HG02678 (cell line): ENCODE measurements at regions not wholly inside any gene's neighbourhood (a gene's known extent, or its start where the extent isn't known, plus 50 kb on each side); places are given as distances from the start of the nearest gene placed in this dataset.

Experiments used
- ATAC-seq: cut with Tn5 transposase; IDR thresholded peaks from one replicate; pipeline ENCODE4 v1.9.1; 2021; ENCODE audit warnings: mild to moderate bottlenecking, moderate library complexity; ENCODE audit not compliant: unreplicated experiment

DNA sequence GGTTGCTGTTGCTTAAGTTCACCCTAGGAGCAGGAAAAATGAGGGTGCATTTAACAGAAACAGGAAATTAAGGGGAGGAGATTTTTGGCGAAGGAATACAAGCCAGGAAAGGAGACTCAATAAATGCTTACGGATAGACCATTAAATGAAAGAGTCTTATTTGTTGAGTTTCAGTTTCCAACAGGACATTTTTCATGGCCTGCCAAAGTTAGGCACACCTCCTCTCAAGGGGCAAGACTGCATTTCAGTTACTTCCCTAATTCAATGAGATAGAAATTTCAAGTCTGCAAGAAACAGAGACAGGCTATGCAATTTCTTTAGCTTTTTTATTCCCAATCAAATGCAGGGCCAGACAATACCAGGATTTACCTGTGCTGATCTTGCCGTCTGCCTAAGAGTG is 394.7 kb upstream of the KLHL29 start:
- no peak for ATAC-seq

DNA sequence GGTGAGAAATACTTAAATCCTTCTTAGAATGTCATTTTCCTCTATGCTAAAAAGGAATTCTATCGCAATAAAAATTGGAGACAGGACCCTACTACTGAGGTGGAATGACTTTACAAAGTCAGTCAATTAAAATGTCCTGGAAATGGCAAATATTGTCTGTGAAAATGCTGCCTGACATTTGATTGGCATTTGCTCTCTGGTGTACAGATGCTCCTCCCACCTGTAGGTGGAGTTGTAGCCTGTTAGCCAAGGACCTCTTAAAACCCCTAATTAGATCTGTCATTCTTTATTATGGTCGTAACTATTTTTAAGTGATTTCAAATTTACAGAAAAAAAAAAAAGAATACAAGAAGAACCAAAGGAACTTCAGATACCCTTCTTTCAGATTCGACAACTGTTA is 393.1 kb upstream of the KLHL29 start:
- no peak for ATAC-seq

DNA sequence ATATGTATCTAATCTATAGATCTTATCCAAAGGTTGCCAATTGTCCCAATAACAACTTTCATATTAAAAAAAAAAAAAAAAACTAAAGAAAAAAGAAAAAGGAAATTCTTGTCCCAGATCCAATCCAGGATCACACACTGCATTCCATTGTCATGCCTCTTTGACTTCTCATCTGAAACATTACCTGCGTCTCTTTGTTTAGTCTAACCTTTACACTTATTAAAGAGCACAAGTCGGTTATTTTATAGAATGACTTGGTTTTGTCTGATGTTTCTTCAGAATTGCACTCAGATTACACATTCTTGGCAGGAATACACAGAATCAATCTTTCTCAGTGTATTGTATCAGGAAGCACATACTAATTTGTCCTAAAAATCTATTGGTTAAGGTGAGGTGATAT is 392.5 kb upstream of the KLHL29 start:
- ATAC-seq: no peak

DNA sequence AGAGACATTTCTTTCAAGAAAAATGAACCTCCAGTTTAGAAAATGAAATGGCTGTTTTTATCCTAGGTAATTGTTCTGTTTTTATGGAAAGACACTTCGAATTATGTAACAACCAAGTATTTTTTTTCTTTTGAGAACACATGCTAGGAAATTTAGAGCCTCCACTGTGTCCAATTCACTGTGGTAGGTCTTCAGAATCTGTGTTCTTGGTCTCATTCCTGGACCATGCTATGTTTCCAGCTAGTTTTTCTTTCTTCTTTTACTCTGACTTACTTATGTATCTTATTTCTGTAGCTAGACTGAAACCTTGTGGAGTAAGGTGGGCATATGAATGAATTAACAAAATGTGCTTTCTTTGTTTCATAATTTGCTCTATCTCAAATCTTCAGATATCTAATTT is 391.7 kb upstream of the KLHL29 start:
- ATAC-seq: no peak

DNA sequence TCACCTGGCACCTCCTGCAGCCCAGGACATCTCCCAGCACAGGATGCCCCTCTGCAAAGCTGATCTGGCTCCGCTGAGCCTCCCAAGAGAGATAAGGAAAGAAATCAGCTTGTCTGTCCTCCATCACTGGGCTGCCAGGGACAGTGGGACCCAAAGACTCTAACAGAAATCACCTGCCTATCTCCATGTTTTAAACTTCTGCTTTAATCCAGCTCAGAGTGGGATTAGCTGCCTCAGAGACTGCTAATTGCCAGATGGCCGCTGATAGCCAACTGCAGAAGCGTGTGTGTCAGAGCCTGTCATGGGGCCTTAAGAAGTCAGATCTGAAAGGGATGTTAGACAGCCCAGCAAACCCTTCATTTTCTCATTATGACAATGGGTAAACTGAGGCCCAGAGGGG is 389.4 kb upstream of the KLHL29 start:
- ATAC-seq: no peak

DNA sequence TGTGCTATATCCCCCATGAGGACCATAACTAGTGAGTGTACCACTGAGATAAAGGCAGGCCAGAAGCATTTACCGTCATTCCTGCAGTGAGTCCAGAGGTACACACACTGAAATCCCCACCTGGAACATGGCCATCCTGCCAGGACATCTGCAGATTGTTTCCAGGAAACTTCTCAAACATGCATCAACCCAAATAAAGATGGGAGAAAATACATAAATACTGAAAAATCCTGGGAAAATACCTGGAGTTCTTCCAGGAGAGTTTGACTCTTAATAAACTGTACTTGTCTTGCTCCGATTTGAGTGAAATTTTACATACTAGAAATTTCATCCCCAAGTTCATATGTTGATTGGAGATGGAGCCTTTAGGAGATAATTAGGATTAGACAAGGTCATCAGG is 388.1 kb upstream of the KLHL29 start:
- ATAC-seq: no peak

DNA sequence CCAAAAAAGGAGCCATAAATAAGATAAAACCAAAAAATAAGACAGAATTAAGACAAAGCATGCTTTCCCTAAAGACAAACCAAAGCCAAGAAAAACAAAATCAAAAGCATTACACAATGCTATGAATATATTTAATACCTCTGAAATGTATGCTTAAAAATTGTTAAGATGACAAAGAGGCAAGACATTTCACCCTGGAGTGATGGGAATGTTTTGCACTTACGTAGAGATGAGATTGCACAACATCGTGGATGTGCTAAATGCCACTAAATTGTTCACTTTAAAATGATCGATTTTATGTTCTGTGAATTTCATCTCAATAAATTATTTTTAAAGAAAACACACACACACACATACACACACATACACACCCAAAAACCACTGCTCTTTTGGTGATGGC is 386.6 kb upstream of the KLHL29 start:
- no peak for ATAC-seq

DNA sequence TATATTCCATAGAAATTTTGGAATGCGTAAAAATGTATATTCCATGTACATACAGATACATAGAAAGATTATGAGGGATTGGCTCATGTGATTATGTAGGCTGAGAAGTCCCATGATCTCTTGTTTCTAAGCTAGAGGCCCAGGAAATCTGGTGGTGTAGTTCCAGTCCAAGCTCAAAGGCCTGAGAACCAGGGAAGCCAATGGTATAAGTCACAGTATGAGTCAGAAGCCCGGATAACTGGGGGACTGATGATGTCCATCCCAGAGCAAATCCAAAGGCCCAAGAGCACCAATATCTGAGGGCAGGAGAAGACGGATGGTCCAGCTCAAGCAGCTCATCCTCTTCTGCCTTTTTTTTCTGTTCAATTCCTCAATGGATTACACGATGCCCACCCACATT is 385.0 kb upstream of the KLHL29 start:
- no peak for ATAC-seq

DNA sequence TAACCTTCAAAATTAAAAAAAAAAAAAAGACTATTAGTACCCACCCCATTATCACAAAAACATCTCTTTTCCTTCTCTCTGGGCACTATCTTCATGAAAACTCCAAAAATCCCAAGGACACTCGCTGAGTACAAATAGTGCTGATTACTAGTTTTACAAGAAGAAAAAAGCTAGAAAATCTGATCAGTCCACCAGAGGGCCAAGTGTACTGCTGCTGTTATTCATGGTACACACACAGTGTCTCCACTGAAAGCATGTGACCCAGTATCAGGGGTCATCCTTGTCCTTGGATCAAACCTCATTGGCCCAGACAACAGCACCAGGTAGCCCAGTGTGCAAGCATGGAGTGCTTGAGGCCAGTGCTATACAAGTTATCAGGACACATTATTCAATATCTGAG is 382.7 kb upstream of the KLHL29 start:
- ATAC-seq: no peak

DNA sequence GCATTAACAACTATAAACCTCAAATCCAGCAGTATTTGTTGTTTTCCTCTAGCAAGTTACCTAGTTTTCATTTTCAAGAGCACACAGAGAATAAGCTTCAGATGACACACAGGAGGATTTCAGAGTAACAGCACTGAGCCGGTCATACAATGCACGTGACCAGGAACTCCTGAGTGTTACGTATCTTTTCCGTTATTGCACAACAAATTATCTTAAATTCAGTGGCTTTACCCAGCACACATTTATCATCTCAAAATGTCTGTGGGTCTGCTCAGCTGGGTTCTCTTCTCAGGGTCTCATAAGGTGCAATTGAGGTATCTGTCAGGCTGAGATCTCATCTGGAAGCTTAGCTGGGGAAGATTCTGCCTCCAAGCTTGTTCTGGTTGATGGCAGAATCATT is 379.5 kb upstream of the KLHL29 start:
- no peak for ATAC-seq

DNA sequence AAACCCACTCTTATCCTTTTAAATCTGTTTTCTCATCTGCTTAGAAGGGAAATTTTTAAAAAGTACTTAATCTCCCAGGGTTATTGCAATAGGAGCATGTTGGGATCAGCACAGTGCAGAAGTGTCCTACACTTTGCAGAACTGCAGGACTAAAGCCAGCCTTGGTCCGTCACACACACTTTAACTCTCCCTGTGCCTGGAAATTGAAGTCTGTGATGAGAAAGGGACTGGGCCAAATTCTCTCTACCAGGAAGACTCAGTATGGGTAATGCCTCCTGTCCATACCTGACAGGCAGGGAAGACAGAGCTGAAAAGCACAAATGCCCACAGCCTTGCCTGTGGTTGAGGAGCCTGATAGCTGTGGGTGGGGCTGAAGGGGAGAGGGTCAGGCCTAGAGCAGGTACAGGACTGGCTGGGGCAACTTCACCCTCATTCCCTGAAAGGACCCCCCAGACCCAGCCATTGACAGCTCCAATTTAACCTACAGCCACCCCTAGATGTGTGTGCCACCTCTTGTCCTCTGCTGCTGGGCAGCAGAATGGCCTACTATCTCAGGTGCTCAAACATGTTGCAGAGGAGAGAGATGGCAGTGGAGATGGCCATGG is 377.2 kb upstream of the KLHL29 start:
- ATAC-seq: no peak

DNA sequence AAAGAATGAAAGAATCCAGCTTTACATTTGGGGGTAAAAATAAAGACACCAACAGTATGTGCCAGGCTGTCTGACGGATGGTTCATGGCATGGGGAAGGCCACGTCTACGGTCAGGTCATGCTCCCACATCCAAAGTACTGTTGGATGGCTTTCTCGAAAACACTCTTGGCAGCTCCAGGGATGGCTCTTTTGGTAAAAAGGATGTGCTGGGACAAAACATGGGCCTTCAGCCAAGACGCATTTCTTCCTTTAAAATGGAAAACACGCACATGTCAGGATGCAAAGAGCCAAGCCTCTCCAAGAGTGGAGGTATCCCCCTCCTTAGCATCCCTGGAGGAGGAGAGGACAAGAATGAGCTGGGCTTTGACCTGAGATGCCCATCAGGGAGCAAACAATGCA is 376.5 kb upstream of the KLHL29 start:
- ATAC-seq: no peak

DNA sequence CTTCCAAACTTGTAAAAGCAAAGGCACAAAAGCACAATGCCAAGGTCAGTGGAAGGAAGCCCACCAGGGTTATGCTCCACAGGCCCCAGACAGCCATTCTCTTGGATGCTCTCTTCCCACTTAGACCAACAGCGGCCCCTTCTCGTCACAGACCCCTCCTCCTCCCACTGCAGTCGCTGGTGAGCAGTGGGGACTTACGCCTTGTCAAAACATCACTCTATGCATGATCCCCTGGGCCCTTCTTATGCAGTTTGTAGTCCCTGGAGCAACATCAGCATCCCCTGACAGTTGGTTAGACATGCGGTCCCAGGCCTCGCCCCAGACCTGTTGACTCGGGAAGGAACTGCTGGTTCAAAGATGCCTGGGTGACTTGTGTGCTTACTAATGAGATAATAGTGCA is 376.0 kb upstream of the KLHL29 start:
- ATAC-seq: no peak

DNA sequence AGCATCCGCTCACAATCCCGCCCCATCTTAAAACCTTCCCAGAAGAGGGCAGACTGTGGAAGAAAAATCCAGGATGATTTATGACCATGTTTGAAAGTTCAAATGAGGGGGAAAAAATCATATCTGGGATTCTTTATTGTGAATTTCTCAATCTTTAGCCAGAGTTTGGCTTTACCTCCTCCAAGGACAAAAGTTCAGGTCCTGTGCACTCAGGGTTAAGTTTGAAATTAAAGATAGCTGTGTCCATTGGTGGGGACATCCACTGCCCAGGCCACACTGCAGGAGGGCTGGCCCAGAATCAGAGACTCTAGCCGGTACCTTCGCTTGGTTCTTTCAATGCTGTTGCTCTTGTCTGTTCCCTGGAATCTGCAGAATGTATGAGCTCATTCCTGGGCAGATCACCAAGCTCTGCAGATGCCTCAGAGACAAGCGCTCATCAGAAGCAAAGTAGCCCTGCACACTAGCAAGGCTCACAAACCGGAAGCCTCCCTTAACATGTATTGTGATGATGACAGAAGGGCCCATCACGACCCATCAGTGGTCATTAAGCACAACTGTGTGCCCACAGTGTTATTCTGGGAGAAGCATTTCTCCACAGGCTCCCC is 375.3 kb upstream of the KLHL29 start:
- no peak for ATAC-seq

DNA sequence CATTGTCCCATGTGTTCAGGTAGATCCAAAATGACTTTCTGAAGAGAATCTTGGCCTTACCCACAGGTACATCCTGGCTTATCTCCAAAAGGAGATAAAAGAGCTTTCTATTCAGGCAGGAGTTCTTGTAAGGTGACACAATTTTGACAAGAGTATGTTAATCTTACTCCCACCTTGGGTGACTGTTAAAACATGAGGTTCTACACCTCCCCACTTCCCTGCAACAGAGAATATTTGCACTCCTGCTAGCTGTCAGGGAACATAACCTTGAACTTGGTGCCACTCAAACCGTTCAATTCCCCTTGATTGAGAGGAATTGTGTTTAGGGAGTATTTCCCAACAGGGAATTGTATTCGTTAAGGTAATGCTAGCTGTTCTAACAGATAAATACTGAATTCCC is 372.5 kb upstream of the KLHL29 start:
- ATAC-seq: no peak

DNA sequence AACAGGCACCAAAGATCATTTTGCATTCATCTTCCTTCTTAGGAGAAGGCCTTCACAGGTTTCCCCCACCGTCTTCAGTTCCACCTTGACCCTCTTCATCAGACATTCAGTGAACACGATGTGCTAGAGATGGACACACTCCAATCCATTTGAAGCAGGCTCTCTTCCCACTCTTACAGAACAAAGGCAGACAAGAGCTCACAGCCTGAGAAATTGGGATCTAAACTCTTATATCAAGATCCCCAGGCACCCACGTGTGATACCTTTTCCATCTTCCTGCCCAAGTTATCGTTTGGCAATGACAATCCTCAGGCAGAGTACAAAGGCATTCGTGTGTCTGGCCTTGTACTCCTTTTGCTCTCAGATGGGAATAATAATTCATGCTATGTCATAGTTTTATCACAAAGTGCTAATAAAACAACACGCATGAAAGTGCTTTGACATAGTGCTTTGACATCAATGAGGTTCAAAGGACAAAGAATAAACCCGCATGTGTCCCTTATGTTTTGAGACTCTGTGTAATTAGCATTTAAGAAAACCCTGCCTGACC is 369.3 kb upstream of the KLHL29 start:
- no peak for ATAC-seq

DNA sequence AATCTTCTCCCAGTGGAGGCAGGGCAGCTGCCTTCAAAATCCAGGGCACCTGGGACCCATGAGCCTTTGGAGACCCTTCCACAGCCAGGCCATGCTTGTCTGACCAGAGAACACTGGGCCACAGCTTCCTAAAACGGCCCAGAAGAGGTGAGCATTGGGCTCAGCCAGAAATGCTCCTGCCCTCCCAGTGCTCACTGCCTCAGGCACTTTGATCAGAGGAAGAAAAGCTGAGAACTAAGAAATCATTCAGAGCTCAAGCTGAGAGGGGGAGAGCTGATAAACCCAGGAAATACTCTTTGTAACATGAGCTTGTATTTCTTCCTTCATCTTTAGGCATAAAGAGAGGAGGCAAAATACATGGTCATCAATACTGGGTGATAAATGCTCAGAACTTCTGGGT is 365.5 kb upstream of the KLHL29 start:
- no peak for ATAC-seq

DNA sequence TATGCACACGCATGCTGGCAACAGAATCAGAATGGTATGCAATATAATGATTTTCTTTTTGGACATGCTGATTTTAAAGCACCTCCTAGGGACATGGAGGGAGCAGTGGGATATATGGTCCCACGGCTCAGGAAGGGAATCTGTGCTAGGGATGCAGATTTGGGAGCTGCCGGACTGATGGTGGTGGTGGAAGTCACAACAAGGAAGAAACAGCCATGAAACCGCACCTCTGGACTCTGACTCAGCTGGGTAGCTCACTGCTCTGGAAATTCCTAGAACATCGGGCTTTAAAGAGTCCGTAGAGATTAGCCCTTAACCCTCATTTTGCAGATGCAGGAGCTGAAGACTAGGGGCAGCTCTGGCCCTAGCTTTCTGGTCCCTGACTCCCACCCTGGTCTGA is 364.3 kb upstream of the KLHL29 start:
- no peak for ATAC-seq

DNA sequence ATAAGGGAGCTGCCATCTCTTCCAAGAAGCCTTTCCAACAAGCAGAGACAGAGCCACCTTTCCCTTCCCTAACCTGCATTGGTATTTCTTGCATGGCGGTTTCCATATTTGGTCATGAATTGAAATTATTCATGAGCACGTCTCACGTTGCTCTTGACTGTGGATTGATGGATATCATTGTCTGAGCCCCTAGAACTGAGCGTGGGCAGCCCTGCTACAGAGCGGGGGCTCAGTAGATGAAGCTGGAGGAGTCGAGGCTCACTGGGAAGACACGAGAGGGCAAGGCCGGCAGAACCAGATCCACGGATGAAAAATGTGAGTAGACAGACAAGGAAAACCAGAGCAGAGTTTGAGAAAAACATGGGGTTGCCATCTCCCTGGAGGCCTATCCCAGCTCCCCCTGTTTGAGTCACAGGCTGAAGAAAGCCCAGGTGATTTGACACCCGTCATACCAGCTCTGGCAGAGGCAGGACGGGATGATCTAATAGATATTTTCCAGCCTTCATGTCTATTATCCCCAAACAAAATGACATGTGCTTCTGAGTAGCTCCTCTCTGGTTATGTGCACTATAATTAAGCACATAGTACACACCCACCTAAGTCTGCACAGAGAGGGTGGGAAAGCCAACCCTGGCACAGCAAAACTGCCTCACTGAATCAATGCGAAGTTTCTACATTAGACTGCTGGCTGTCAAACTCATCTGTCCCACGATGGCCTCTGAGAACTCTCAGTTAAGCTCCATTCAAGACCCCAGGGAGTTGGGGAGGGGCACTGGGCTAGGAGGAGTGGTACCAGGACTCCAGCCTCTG is 363.5 kb upstream of the KLHL29 start:
- no peak for ATAC-seq

DNA sequence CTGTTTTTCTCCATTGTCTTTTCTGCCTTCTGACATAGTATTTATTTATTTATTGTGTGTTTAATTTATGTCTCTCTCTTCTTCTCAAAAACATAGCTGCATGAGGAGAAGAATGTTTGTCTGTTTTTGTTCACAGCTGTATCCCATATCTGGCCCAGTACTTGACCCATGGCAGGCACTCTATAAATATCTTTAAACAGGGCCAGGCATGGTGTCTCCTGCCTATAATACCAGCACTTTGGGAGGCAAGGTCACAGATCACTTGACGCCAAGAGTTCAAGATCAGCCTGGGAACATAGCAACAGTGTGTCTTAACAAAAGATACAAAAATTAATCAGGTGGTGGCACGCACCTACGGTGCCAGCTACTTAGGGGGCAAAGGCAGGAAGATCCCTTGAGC is 361.3 kb upstream of the KLHL29 start:
- no peak for ATAC-seq

DNA sequence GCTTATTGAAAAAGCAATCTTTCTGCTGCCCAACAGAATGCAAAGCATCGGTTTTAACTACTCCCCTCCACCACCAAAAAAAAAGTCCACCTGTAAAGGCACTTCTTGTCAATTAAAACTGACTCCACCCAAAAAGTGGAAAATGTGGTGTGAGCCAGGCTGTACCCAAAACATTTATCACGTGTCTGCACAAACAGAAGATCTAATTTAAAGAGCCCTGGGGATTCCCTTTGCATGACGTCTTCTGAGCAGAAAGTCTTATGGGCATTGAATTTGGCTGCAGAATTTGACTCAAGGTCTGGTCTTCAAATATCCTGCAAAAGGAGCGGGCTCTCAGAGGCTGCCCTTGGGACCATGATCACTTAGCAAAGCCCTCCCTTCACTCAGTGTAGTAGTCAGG is 358.3 kb upstream of the KLHL29 start:
- ATAC-seq: no peak

DNA sequence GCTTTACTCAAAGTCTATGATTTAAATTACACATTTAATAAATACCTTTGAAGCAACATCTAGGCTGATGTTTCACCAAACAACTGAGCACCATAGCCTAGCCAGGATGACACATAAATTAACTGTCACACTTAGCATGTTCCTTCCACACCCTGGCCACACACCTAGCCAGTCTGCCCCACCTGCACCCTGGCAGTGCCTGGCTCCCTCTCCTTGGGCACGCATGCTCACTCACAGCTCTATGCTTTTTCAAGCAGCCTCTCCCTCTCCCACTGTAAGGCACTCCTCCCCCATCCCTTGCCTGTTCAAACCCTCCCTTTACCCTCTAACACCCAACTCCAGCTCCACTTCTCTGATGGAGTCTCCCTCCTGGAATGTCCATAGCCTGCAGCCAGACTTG is 357.6 kb upstream of the KLHL29 start:
- no peak for ATAC-seq
